ENCODE measurements at regions not wholly inside any gene's neighbourhood (a gene's known extent, or its start where the extent isn't known, plus 50 kb on each side); places are given as distances from the start of the nearest gene placed in this dataset.

DNA sequence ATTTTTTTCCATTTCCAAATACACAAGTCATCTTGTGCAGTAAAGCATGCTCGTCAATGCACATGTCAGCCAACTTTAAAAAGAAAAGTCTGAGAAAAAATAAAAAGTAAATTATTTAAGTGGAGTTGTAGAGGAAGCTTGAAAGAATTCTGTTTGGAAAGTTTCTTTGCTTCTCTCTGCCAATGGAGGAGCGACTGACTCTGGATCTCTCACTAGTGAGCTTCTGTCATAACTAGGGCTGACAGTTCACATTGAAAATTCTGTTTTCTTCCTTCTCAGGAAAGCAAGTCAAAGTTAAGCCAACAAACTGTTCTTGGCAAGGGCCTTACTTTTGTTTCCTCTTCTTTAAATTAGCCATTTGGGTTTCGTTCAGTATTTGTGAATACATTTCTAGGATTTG, 298.2 kb downstream of the POU4F1 start:
- Histone ChIP-seq H3K4me3 (no peak overlapping the region), H3K27me3 (replicated peaks; ENCODE audit: insufficient read depth) (no peaks in the 10 kb centered on the region), H3K9me3 (no peaks in the 10 kb centered on the region), H3K27ac (no peak overlapping the region), H3K36me3 (no peaks in the 10 kb centered on the region), H3K4me1 (replicated peaks) (no peaks in the 10 kb centered on the region)
- intact Hi-C loops (cut with DNase I), result no loop called here
- DNase-seq (ENCODE audit: low spot score), result no peak
- WGBS, result 71% methylated on average over 3 of the region's 3 CpGs
- TF ChIP-seq POLR2AphosphoS5 (IDR thresholded peaks at IDR 0.05) (no peak), POLR2A (IDR thresholded peaks at IDR 0.05) (no peak)

DNA sequence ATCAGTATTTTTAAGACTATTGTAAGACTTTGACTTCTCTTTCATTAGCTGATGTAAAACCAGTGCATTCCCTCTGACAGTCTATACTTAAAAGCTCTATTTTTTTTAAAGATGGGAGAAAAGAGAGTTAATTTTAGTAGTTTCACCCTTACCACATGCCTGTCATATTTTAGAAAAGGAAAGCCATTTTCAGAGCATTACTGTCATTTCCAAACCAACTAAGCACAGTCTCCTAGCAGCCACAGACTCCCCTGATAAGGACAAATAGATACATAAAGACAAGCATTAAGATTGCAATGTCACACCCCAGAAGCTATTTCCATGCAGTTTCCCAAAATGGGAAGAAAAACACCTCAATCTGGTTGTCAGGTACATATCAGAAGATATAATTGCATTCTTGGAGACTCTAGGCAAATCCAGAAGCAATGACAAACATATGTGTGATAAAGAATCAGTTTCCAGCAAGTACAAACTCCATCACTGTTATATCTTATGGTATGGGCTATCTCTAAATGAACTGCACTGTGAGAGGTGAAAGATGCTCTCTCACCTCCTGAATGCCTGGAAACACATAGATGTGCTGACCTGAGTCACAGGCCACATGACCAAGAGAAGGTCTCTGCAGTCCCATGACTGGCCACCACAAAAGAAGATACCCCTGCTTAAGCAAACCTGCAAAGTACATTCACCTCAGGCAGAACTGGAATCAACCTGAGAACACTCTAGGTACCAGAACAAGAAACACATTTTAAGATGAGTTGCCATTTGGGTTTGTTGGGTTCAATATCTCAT, 303.3 kb downstream of the POU4F1 start:
- Histone ChIP-seq H3K9me3 (no peaks in the 10 kb centered on the region), H3K4me1 (replicated peaks) (no peaks in the 10 kb centered on the region), H3K36me3 (no peaks in the 10 kb centered on the region), H3K27me3 (replicated peaks; ENCODE audit: insufficient read depth) (no peaks in the 10 kb centered on the region), H3K27ac (no peak overlapping the region), H3K4me3 (no peak overlapping the region)
- no peak for DNase-seq (ENCODE audit: low spot score)
- intact Hi-C loops (cut with DNase I), result no loop called here
- TF ChIP-seq, protein P1, sequence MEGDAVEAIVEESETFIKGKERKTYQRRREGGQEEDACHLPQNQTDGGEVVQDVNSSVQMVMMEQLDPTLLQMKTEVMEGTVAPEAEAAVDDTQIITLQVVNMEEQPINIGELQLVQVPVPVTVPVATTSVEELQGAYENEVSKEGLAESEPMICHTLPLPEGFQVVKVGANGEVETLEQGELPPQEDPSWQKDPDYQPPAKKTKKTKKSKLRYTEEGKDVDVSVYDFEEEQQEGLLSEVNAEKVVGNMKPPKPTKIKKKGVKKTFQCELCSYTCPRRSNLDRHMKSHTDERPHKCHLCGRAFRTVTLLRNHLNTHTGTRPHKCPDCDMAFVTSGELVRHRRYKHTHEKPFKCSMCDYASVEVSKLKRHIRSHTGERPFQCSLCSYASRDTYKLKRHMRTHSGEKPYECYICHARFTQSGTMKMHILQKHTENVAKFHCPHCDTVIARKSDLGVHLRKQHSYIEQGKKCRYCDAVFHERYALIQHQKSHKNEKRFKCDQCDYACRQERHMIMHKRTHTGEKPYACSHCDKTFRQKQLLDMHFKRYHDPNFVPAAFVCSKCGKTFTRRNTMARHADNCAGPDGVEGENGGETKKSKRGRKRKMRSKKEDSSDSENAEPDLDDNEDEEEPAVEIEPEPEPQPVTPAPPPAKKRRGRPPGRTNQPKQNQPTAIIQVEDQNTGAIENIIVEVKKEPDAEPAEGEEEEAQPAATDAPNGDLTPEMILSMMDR (IDR thresholded peaks at IDR 0.05), result no peak
- TF ChIP-seq POLR2AphosphoS5 (IDR thresholded peaks at IDR 0.05), result no peak
- TF ChIP-seq POLR2A (IDR thresholded peaks at IDR 0.05), result no peak

DNA sequence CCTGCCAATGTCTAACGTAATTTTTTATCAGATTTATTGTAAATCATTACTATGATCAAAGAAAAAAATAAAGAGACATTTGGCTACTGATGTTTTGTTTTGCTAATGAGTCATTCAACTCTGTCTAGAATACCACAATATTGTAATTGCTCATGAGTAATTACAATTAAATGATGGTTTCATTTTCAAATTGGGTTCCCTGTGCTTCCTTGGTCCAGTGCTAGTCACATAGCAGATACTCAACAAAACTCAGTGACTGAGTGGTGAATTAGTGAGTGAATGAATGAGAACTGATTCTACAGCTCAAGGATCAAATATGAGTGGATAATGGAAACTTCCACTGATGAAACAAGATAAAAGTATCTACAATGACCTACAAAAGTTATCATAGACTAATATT, 304.7 kb downstream of the POU4F1 start:
- H3K27ac ChIP-seq, result no peak overlapping the region
- TF ChIP-seq POLR2AphosphoS5 (IDR thresholded peaks at IDR 0.05), result no peak
- TF ChIP-seq POLR2A (IDR thresholded peaks at IDR 0.05), result no peak
- TF ChIP-seq, protein P1 (IDR thresholded peaks at IDR 0.05), result no peak
- H3K4me3 ChIP-seq, result no peak overlapping the region
- no peaks in the 10 kb centered on the region for H3K36me3 ChIP-seq
- no peak for DNase-seq (ENCODE audit: low spot score)
- intact Hi-C loops (cut with DNase I), result no loop called here
- no peaks in the 10 kb centered on the region for H3K27me3 ChIP-seq (replicated peaks; ENCODE audit: insufficient read depth)
- 23% methylated on average over 1 of the region's 1 CpG for WGBS
- no peaks in the 10 kb centered on the region for H3K4me1 ChIP-seq (replicated peaks)
- H3K9me3 ChIP-seq, result no peaks in the 10 kb centered on the region

DNA sequence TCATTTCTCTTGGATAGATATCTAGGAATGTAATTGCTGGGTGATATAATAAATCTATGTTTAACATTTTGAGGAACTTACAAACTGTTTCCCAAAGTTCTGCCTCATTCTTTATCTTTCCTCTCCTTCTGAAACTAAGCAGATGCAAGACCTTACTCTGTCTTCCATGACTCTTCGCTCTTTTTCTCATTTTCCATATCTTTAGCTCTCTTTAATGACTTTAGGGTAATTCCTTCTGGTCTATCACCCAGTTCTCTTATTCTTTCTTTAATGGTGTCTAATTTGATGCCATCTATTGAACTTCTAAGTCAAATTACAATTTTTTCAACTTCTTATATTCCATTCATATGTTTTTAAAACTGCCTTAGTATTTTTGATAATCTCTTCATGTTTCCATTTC, 316.6 kb downstream of the POU4F1 start:
- DNase-seq (ENCODE audit: low spot score), result no peak
- no peaks in the 10 kb centered on the region for H3K9me3 ChIP-seq
- H3K4me1 ChIP-seq (replicated peaks), result no peaks in the 10 kb centered on the region
- intact Hi-C loops (cut with DNase I), result no loop called here
- H3K27ac ChIP-seq, result no peak overlapping the region
- WGBS, result 67% methylated on average over 1 of the region's 1 CpG
- H3K36me3 ChIP-seq, result no peaks in the 10 kb centered on the region
- no peak for TF ChIP-seq POLR2A (IDR thresholded peaks at IDR 0.05)
- TF ChIP-seq, protein P1 (IDR thresholded peaks at IDR 0.05), result no peak
- no peak for TF ChIP-seq POLR2AphosphoS5 (IDR thresholded peaks at IDR 0.05)
- H3K4me3 ChIP-seq, result no peak overlapping the region
- H3K27me3 ChIP-seq (replicated peaks; ENCODE audit: insufficient read depth), result no peaks in the 10 kb centered on the region

DNA sequence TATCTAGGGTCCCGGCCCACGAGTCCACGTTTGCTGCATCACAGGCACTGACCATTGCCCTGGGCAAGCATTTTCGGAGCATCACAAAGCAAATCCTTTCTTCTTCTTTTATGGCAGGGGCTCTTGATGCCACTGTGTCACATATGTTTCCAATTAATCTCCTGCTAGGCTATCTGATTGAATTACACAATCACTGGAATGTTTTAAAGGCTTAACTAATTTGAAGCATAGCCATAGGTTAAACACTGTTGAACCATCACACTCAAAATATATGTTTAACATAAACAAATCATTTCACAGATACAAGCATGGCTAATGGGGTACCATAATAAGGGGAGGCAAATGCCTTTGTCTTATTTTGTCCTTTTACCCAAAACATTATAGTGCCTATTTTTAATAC, 338.3 kb downstream of the POU4F1 start:
- H3K27ac ChIP-seq, result no peak overlapping the region
- 53% methylated on average over 4 of the region's 4 CpGs for WGBS

DNA sequence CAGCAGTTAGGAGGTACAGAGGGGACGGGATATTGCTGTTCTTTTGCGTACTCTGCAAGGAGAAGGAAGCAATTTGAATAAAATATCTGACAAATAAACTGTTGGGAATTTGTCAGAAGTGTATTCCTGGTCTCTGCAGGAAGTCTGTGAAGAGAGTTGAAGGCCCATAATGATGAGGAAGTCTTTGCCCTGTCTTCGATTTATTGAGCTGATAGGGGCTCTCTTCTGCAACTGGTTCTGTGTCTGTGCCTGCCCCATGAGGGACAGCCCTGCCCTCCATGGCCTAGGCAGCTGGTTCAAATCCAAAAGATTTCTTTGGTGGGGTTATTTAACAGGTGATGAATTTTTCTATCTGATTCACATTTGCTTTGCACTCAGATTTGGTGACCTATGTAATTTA, 339.7 kb upstream of the EDNRB start:
- H3K27me3 ChIP-seq (replicated peaks; ENCODE audit: insufficient read depth), result no peaks in the 10 kb centered on the region
- H3K36me3 ChIP-seq, result no peaks in the 10 kb centered on the region
- no peak for DNase-seq (ENCODE audit: low spot score)
- H3K9me3 ChIP-seq, result no peaks in the 10 kb centered on the region
- WGBS, result 22% methylated on average over 3 of the region's 3 CpGs
- no peaks in the 10 kb centered on the region for H3K4me1 ChIP-seq (replicated peaks)
- TF ChIP-seq, protein P1 (IDR thresholded peaks at IDR 0.05), result no peak
- no peak for TF ChIP-seq POLR2A (IDR thresholded peaks at IDR 0.05)
- no peak for TF ChIP-seq POLR2AphosphoS5 (IDR thresholded peaks at IDR 0.05)
- no peak overlapping the region for H3K27ac ChIP-seq
- H3K4me3 ChIP-seq, result no peak overlapping the region
- intact Hi-C loops (cut with DNase I), result no loop called here

More for the DNA sequence above, 338.3 kb downstream of the POU4F1 start:
- no peaks in the 10 kb centered on the region for H3K4me1 ChIP-seq (replicated peaks)
- no peaks in the 10 kb centered on the region for H3K9me3 ChIP-seq
- H3K27me3 ChIP-seq (replicated peaks; ENCODE audit: insufficient read depth), result no peaks in the 10 kb centered on the region
- intact Hi-C loops (cut with DNase I), result no loop called here
- DNase-seq (ENCODE audit: low spot score), result no peak
- H3K36me3 ChIP-seq, result no peaks in the 10 kb centered on the region
- no peak overlapping the region for H3K4me3 ChIP-seq
- TF ChIP-seq POLR2AphosphoS5 (IDR thresholded peaks at IDR 0.05) (no peak), POLR2A (IDR thresholded peaks at IDR 0.05) (no peak)

All from prostate gland (tissue), 2 donors.